Adipose tissue (tissue), 3 donors: ENCODE measurements at regions not wholly inside any gene's neighbourhood (a gene's known extent, or its start where the extent isn't known, plus 50 kb on each side); places are given as distances from the start of the nearest gene placed in this dataset.

ENCODE experiments used
- H3K27ac ChIP-seq: one replicate; pipeline ENCODE4 v1.5.1; 2013; ENCODE audit warnings: low read depth, low read length
- WGBS, 3 donors: extraction: QIAGEN DNeasy Blood & Tissue Kit; methylation state at CpG; one replicate each; pipeline ENCODE4 v1.1.7; 2013; 5-methylcytosine and 5-hydroxymethylcytosine counted together
- donor health status: healthy with polysubstance abuse.
- donor health status: Bipolar disorder and iron deficiency.
- donor health status: healthy.

GRCh38 chr1:234710936-234711724 is 101.2 kb upstream of the IRF2BP2 start:
- no peak overlapping the region for H3K27ac ChIP-seq
- 88 to 89% (median 88%) methylated on average over 7 of the region's 7 CpGs for WGBS, 3 donors

GRCh38 chr1:234710381-234710780 is 100.4 kb upstream of the IRF2BP2 start:
- H3K27ac ChIP-seq: no peak overlapping the region
- 94 to 97% (median 97%) methylated on average over 6 of the region's 6 CpGs for WGBS, 3 donors

GRCh38 chr1:234709473-234710228 is 99.7 kb upstream of the IRF2BP2 start:
- H3K27ac ChIP-seq: no peak overlapping the region
- WGBS, 3 donors: 88 to 92% (median 90%) methylated on average over 14 of the region's 14 CpGs

- H3K27ac ChIP-seq: no peak overlapping the region
- 89 to 94% (median 90%) methylated on average over 9 of the region's 9 CpGs for WGBS, 3 donors
Observed at GRCh38 chr1:234708700-234709395, 98.9 kb upstream of the IRF2BP2 start.

GRCh38 chr1:234707641-234708040 is 97.7 kb upstream of the IRF2BP2 start:
- 42 to 62% (median 50%) methylated on average over 1 of the region's 1 CpG for WGBS, 3 donors
- no peak overlapping the region for H3K27ac ChIP-seq

- H3K27ac ChIP-seq: no peak overlapping the region
- 73 to 96% (median 93%) methylated on average over 1 of the region's 1 CpG for WGBS, 3 donors
Observed at GRCh38 chr1:234706931-234707330, 97.0 kb upstream of the IRF2BP2 start.

- WGBS, 3 donors: 95 to 97% (median 95%) methylated on average over 3 of the region's 3 CpGs
- H3K27ac ChIP-seq: no peak overlapping the region
Observed at GRCh38 chr1:234706199-234706598, 96.2 kb upstream of the IRF2BP2 start.

- H3K27ac ChIP-seq: no peak overlapping the region
- 56 to 78% (median 64%) methylated on average over 3 of the region's 3 CpGs for WGBS, 3 donors
Observed at GRCh38 chr1:234705615-234706014, 95.6 kb upstream of the IRF2BP2 start.

GRCh38 chr1:234704106-234704887 is 94.3 kb upstream of the IRF2BP2 start:
- 96 to 99% (median 97%) methylated on average over 14 of the region's 14 CpGs for WGBS, 3 donors
- no peak overlapping the region for H3K27ac ChIP-seq

- WGBS, 3 donors: 49 to 66% (median 57%) methylated on average over 7 of the region's 7 CpGs
- H3K27ac ChIP-seq: no peak overlapping the region
Observed at GRCh38 chr1:234702342-234703000, 92.5 kb upstream of the IRF2BP2 start.

- H3K27ac ChIP-seq: no peak overlapping the region
- 63 to 83% (median 74%) methylated on average over 6 of the region's 6 CpGs for WGBS, 3 donors
Observed at GRCh38 chr1:234701737-234702341, 91.9 kb upstream of the IRF2BP2 start.

GRCh38 chr1:234699795-234700665 is 90.1 kb upstream of the IRF2BP2 start:
- 59 to 71% (median 65%) methylated on average over 7 of the region's 7 CpGs for WGBS, 3 donors
- no peak overlapping the region for H3K27ac ChIP-seq

GRCh38 chr1:234698686-234699085 is 88.7 kb upstream of the IRF2BP2 start:
- H3K27ac ChIP-seq: no peak overlapping the region
- 70 to 94% (median 92%) methylated on average over 6 of the region's 6 CpGs for WGBS, 3 donors

- H3K27ac ChIP-seq: no peak overlapping the region
- WGBS, 3 donors: 94 to 97% (median 96%) methylated on average over 8 of the region's 8 CpGs
Observed at GRCh38 chr1:234697741-234698140, 87.8 kb upstream of the IRF2BP2 start.

- WGBS, 3 donors: 33 to 78% (median 39%) methylated on average over 1 of the region's 1 CpG
- H3K27ac ChIP-seq: no peak overlapping the region
Observed at GRCh38 chr1:234697015-234697414, 87.0 kb upstream of the IRF2BP2 start.

- no peak overlapping the region for H3K27ac ChIP-seq
- 72 to 89% (median 83%) methylated on average over 11 of the region's 11 CpGs for WGBS, 3 donors
Observed at GRCh38 chr1:234696148-234696576, 86.2 kb upstream of the IRF2BP2 start.

- 47 to 79% (median 52%) methylated on average over 2 of the region's 2 CpGs for WGBS, 3 donors
- H3K27ac ChIP-seq: no peak overlapping the region
Observed at GRCh38 chr1:234694661-234695060, 84.7 kb upstream of the IRF2BP2 start.
